Breast epithelium (tissue), 4 donors: ENCODE measurements at regions not wholly inside any gene's neighbourhood (a gene's known extent, or its start where the extent isn't known, plus 50 kb on each side); places are given as distances from the start of the nearest gene placed in this dataset.

ENCODE experiments used
- DNase-seq, 2 donors: peaks; one replicate each; pipeline ENCODE4 v3.0.0-alpha.2; 2019; ENCODE audit warnings: low spot score in 2 of 2
- H3K27ac ChIP-seq, 2 donors: fragments of 200-600 bp; sonication (generic) in 1 of 2; one replicate each; pipeline ENCODE4 v1.5.1; 2016 to 2019; ENCODE audit warnings: mild to moderate bottlenecking in 1 of 2
- H3K27me3 ChIP-seq, 2 donors: fragments of 200-600 bp; sonication (generic) in 1 of 2; one replicate each; pipeline versions ENCODE4 v1.5.1 to v1.6.0; 2017 to 2019; ENCODE audit warnings: control low read depth in 1 of 2, mild to moderate bottlenecking in 1 of 2
- H3K36me3 ChIP-seq: fragments of 200-600 bp; one replicate; pipeline ENCODE4 v1.5.1; 2019
- H3K4me1 ChIP-seq, 2 donors: fragments of 200-600 bp; sonication (generic); one replicate each; pipeline ENCODE4 v1.5.1; 2016 to 2019; ENCODE audit warnings: control low read depth in 1 of 2
- H3K4me3 ChIP-seq, 3 donors: fragments of 200-600 bp; sonication (generic); 1 replicate in 2 of 3; 2 replicates in 1 of 3; pipeline ENCODE4 v1.5.1; 2016 to 2019; ENCODE audit warnings: mild to moderate bottlenecking in 3 of 3, moderate library complexity in 2 of 3
- H3K9me3 ChIP-seq, 2 donors: fragments of 200-600 bp; sonication (generic) in 1 of 2; one replicate each; pipeline ENCODE4 v1.5.1; 2016 to 2019; ENCODE audit warnings: control low read depth in 1 of 2
- POLR2A ChIP-seq: fragments of 450-650 bp; IDR thresholded peaks from one replicate; pipeline ENCODE4 v1.6.1; 2016; ENCODE audit warnings: antibody characterized with exemption, mild to moderate bottlenecking, moderate library complexity
- POLR2AphosphoS5 ChIP-seq, 3 donors: sonication (generic); formaldehyde crosslinking; IDR thresholded peaks; one replicate each; pipeline ENCODE4 v1.6.1; 2017; ENCODE audit warnings: antibody characterized with exemption in 3 of 3
- intact Hi-C: fragments of 100-400 bp; cut with DNase I; formaldehyde crosslinking; loops from one replicate; pipeline ENCODE4 v1.15.1; 2023; ENCODE audit warnings: low total_unique reads
- TF ChIP-seq, protein P1 (sequence below), 3 donors: fragments of 450-650 bp; IDR thresholded peaks; one replicate each; pipeline ENCODE4 v1.5.1; 2016 to 2017; ENCODE audit warnings: antibody characterized with exemption in 3 of 3, mild to moderate bottlenecking in 3 of 3, moderate library complexity in 3 of 3

DNA sequence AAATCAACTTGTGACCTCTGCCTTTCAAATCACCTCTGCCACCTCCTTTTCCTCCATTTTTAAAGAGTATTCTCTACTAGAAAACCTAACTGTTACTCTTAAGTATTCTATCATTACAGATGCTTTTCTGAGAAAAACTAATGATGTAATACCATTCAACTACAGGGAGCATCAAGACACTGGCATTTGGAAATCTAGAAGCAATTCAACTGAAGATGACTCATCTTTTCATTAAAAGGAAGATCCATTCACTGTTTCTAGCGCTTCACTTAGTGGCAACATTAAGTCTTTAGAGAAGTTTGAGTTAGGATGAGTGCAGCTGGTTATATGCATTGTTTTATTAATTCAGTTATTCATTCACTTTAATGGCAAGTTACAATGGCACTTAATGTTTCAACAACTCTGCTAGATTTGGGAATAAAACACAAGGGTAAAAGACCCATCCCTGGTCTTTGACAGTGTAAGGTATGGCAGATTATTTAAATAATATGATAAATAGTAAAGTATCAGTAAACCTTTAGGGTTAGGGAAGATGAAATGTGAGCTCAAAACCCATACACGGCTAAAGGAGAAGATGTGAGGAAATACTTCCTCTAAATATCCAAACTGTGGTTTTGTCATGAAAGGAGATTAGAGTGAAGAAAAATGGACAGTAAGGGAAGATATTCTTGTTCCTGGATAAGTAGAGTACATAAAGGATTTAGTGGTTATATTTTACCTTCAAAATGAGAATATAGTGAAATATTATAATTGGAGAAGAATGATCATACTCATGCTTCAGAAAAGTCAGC is 61.7 kb downstream of the KCNJ2 start:
- Histone ChIP-seq H3K36me3 (no peaks in the 10 kb centered on the region), H3K4me1 (no peaks in the 10 kb centered on the region), H3K9me3 (no peaks in the 10 kb centered on the region), H3K4me3 (no peak overlapping the region), H3K27me3 (no peaks in the 10 kb centered on the region), H3K27ac (no peak overlapping the region)
- no peak for DNase-seq
- TF ChIP-seq POLR2A (no peak), POLR2AphosphoS5 (IDR thresholded peaks at IDR 0.05) (no peak)
- TF ChIP-seq, protein P1, sequence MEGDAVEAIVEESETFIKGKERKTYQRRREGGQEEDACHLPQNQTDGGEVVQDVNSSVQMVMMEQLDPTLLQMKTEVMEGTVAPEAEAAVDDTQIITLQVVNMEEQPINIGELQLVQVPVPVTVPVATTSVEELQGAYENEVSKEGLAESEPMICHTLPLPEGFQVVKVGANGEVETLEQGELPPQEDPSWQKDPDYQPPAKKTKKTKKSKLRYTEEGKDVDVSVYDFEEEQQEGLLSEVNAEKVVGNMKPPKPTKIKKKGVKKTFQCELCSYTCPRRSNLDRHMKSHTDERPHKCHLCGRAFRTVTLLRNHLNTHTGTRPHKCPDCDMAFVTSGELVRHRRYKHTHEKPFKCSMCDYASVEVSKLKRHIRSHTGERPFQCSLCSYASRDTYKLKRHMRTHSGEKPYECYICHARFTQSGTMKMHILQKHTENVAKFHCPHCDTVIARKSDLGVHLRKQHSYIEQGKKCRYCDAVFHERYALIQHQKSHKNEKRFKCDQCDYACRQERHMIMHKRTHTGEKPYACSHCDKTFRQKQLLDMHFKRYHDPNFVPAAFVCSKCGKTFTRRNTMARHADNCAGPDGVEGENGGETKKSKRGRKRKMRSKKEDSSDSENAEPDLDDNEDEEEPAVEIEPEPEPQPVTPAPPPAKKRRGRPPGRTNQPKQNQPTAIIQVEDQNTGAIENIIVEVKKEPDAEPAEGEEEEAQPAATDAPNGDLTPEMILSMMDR (IDR thresholded peaks at IDR 0.05), result no peak
- intact Hi-C loops, result no loop called here

DNA sequence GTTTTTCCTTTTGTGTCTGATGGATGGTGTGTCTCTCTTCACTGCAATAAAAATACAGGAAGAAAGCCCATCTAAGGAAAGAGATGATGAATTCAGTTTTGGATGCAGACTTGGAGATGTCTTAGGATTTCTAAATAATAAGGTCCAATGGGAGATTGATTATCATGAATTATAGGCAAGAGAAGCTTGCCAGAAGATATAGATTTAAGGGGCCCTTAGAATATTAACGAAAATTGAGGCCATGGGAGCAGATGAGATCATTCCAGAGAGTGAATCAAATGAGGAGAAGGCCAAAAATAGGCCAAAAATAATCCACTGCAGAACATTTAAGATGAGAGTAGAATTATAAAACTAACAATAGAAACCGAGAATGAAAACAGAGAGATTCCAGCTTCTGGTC is 63.1 kb downstream of the KCNJ2 start:
- no peak overlapping the region for H3K27ac ChIP-seq
- intact Hi-C loops, result no loop called here
- no peaks in the 10 kb centered on the region for H3K9me3 ChIP-seq
- H3K4me3 ChIP-seq, result no peak overlapping the region
- no peak for DNase-seq
- H3K27me3 ChIP-seq, result no peaks in the 10 kb centered on the region
- no peaks in the 10 kb centered on the region for H3K4me1 ChIP-seq
- TF ChIP-seq, protein P1 (IDR thresholded peaks at IDR 0.05), result no peak
- TF ChIP-seq POLR2AphosphoS5 (IDR thresholded peaks at IDR 0.05) (no peak), POLR2A (no peak)
- no peaks in the 10 kb centered on the region for H3K36me3 ChIP-seq

DNA sequence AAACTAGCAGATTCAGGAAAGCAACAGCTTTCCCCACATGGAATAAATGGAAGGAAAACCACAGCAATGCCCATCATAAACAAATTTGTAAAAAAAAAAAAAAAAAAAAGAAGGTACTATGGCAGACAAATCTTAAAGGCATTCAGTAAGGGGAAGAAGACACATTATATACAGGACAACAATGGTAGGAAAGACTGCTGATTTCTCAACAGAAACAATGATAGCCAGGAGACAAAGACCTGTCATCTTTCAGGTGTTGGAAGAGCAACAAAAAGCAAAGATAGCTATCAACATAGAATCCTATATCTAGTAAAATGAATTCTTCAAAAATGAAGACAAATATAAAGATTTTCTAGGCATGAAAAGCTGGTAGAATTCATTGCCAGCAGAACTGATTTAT is 65.9 kb downstream of the KCNJ2 start:
- H3K36me3 ChIP-seq, result no peaks in the 10 kb centered on the region
- intact Hi-C loops, result no loop called here
- no peaks in the 10 kb centered on the region for H3K9me3 ChIP-seq
- DNase-seq, result no peak
- no peaks in the 10 kb centered on the region for H3K4me1 ChIP-seq
- no peak overlapping the region for H3K4me3 ChIP-seq
- H3K27ac ChIP-seq, result no peak overlapping the region
- TF ChIP-seq POLR2AphosphoS5 (IDR thresholded peaks at IDR 0.05) (no peak), POLR2A (no peak)
- TF ChIP-seq, protein P1 (IDR thresholded peaks at IDR 0.05), result no peak
- no peaks in the 10 kb centered on the region for H3K27me3 ChIP-seq

DNA sequence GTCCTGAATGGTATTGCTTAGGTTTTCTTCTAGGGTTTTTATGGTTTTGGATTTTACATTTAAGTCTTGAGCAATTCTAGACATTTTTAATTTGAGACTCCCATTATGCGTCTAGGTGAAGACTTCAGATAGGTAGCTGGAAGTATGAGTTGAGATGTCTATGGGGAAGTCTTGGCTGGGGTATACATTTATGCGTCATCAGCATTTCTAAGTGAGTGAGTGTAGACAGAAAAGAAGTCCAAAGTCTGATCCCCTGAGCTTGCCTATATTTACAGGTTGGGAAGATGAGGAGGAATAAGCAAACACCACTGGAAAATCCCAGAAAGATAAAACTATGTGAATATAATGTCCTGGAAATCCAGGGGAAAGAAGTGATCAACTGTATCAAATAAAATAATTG is 68.9 kb downstream of the KCNJ2 start:
- Histone ChIP-seq H3K36me3 (no peaks in the 10 kb centered on the region), H3K27ac (no peak overlapping the region), H3K4me1 (no peaks in the 10 kb centered on the region), H3K9me3 (no peaks in the 10 kb centered on the region), H3K4me3 (no peak overlapping the region), H3K27me3 (no peaks in the 10 kb centered on the region)
- intact Hi-C loops, result no loop called here
- no peak for DNase-seq
- TF ChIP-seq POLR2AphosphoS5 (IDR thresholded peaks at IDR 0.05) (no peak), POLR2A (no peak)
- TF ChIP-seq, protein P1 (IDR thresholded peaks at IDR 0.05), result no peak

DNA sequence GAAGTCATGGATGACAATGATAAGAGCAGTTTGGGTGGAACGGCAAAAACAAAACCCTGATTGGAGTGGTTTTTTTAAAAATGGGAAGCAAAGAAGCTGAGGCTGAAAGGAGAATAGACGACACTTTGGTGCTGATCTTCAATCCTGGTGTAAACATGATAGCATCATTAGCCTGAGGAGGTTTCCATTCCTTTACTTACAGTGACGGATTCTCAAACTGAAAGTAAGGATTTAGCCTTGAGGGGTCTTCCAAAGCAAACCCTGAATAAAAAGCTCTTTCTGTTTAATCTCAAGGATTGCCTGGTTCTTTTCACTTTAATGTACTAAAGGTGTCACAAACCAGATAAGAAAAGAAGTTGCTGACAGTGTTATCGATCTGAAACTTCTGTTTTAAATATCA is 69.3 kb downstream of the KCNJ2 start:
- Histone ChIP-seq H3K4me1 (no peaks in the 10 kb centered on the region), H3K4me3 (no peak overlapping the region), H3K9me3 (no peaks in the 10 kb centered on the region), H3K27me3 (no peaks in the 10 kb centered on the region), H3K36me3 (no peaks in the 10 kb centered on the region), H3K27ac (no peak overlapping the region)
- intact Hi-C loops, result no loop called here
- DNase-seq, result no peak
- TF ChIP-seq, protein P1 (IDR thresholded peaks at IDR 0.05), result no peak
- TF ChIP-seq POLR2A (no peak), POLR2AphosphoS5 (IDR thresholded peaks at IDR 0.05) (no peak)
